ENCODE measurements at regions not wholly inside any gene's neighbourhood (a gene's known extent, or its start where the extent isn't known, plus 50 kb on each side); places are given as distances from the start of the nearest gene placed in this dataset.
A peak's percentile ranks its signal among the peaks of the same experiment; 100 is the strongest.
"Not testable (repeated sequence)": the region's sequence is repeated elsewhere in the genome, so short reads cannot be mapped to it uniquely, and the experiment has no call there.

DNA sequence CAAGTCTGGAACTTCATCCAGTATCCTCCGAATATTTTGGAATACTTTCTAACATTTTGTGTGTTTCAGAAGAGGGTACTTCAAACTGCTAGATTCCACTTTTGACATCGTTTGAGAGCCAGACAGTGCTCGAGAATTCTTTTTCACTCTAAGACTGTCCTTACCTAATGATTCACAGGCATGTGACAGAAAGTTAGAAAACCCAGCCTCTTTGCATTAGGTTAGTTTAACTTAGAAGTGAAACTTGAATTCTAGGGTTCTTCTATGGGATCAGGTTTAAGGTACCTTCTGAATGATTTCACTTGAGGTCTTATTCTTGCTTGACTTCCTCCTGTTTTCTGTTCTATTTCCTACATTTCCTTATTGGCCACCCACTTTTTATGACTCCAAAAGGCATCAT lies 431.8 kb downstream of the SLC6A15 start:
- DNase-seq, result no peak

DNA sequence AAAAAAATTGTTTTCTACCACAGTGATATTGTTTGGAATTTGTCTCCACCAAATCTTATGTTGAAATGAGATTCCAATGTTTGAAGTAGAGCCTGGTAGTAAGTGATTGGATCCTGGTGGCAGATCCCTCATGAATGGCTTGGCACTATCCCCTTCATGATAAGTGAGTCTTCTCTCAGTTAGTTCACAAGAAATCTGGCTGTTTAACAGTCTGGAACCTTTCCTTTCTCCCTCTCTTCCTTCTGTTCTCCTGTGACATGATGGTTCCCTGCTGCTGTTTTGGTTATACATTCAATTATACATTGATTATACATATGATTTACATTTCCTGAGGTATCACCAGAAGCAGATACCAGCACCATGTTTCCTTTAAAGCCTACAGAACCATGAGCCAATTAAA lies 442.2 kb downstream of the SLC6A15 start:
- DNase-seq, result no peak

DNA sequence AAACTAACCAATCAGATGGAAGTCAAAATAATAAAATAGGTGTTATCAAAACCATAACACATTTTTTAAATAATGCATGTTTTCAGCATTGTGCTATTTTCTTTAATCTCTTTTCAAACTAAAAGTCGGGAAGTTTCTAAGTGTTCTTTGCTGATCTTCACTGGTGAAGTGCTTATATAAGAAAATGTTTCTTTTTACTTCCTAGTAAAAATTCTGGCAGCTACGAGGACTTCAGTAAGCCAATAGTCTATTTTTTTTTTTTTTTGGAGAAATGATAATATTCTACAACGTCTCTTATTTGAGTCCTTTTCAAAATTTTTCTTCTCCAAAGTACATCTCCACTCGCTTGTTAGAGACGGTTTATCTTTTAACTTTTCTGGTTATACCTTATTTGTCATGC lies 448.0 kb downstream of the SLC6A15 start:
- no peak for DNase-seq

DNA sequence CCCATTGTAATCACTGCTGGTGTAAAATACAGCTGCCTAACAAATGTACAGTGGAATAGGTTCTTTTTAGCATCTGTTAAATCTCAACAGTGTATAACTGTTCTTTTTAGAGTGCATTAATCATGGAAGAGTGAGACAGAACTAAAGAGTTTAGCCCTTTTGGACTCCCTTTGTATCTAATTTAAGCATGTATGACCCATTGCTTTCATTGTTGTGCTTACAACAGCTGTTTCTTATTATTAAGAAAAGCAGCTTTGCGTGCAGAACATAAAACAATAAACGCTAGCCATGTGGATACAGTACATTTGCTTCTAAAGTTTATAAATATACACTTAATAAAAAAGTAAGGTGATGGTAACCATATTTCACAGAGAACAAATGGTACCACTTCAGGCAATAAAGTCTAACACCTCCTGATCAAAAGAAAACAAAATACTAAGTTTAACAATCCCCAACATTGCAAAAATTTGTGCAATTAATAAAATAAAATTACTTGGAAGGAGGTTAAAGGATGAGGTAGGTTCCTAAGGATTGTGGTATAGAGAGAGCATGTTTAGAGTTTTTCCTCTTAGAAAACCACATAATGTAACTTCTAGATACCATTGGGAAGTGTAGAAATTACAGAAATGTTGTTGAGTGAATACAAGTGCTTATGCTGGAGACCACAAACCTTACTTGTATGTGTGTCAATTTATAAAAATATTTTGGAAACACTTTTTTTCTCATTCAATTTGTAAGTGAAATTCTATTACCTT lies 448.7 kb downstream of the SLC6A15 start:
- no peak for DNase-seq

DNA sequence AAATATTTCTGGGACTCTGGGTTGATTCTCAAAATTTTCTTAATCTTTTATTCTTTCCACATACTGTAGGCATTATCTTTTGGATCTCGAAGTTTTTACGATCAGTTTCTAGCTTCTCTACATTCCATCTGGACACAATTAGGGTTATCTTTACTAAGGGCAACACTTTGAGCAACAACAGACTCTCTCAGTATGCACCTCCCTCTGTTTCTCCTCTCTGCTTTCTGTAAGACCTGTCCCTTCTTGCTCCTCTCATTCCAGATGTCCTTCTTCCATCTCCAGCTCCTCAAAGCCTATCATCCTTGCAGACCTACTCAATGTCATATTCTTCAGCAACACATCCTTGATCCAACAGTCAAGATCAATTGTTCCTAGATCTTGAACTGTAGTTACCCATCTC lies 457.0 kb downstream of the SLC6A15 start:
- DNase-seq, result no peak

DNA sequence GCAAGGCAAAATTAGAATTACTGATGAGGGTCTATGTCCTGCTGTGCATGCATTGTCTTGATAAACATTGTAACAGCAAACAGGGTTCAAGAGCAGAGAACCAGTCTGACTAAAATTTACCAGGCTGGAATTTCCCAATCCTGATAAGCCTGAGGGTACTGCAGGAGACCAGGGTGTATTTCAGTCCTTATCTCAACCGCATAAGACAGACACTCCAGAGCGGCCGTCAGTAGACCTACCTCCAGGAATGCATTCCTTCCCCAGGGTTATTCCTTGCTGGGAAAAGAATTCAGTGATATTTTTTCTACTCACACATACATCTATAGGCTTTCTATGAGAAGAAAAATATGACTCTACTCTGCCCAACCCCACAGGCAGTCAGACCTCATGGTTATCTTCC lies 466.1 kb downstream of the SLC6A15 start:
- DNase-seq, result not testable (repeated sequence)

DNA sequence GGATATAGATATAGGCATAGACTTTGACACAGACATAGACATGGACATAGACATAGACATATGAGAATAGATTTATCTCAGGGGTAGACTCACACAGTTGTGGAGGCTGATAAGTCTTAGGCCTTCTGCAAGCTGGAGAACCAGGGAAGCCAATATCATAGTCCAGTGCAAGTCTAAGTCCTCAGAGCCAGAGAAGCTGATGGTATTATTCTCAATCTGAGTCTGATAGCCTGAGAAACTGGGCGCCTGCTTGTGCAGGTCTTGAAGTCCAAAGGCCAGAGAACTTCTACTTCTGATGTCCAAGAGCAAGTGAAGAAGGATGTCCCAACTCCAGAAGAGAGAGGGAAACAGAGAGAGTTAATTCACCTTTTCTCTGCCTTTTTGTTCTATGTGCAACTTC lies 476.5 kb downstream of the SLC6A15 start:
- no peak for DNase-seq

DNA sequence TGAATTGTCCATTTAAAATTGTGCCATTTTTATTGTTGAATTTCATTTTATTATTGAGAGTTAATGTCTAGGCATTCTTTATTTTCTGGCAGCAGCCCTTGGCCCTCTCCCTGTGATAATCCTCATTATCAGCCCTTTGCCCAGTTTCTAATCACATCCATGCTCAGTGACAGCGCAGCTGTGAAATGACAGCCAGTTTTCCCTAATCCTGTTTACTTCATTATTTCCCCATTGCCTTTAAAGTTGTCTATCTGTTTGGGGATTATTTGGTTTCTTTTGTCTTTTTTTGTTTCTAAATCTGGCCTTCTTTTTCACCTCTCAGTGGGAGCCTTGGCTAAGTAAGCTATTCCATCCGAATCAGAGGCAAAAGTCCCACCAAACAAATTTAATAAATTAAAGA lies 476.9 kb downstream of the SLC6A15 start:
- DNase-seq, result no peak

DNA sequence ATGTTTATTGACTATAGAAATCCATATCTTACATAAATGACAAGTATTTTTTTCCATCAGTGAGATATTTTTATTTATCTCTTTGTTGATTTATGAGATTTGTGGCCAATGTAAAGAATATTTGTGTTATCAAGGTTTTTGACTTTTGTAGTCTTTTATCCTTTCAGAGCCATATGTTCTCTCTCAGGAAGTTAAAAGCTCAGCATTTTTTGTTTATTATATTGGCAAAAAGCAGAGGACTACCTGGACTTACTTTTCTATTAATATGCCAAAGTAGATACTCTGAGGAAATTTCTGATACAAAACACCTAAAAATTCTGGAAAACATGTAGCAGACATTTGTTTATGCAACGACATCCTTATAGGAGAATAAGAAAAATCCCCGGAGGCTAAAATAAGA lies 490.3 kb downstream of the SLC6A15 start:
- no peak for DNase-seq

DNA sequence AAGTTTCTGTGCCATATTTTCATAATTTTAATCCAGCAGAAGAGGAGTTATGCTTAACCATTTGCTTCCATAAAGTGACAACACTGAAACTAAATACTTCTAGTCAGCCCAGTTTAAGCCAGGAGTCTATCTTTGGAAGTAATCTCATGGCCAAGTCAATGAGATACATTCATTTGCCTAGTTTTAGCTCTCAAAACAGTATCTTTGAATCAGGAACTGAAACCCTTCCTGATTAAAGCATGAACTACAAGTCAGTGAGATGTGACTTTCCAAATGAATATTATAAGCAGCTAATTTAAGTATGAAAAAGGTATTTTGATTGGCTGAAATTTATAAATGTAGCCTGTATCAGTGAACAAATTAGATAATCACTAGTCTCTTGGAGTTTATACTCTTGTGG lies 491.5 kb downstream of the SLC6A15 start:
- no peak for DNase-seq

DNA sequence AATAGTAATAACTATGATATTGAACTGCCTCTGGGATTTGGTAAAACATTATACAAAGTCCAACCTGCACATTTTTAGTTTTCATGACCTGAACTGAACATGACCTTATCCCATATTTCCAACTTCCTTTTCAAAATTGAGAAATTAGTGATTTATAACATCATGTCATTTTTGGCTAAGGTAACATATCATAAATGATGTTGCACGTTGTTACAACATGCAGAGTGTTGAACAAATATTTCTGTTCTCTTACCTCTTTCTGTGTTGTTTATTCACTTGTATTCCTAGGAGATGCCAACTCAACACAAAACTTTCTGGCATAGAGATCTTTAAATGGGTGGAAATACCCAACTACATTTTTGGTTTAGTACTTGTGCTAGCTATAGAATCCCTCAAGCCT lies 496.0 kb downstream of the SLC6A15 start:
- no peak for DNase-seq

DNA sequence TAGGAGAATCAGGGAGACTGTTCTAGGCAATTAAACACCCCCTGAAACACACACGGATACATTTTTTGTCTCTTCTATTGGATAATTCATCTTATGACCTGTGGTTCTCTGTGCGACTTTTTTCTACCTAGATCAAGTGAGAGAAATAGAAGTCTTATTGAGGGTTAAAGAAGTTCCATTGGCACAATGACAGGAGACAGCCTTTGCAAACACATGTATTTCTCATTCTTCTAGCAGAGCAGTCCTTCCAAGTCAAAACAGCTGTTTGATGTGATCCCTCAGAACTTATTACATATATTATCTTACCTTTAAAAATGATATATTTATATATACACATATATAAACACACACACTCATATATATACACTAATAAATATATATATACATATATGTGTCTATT lies 496.7 kb downstream of the SLC6A15 start:
- no peak for DNase-seq

DNA sequence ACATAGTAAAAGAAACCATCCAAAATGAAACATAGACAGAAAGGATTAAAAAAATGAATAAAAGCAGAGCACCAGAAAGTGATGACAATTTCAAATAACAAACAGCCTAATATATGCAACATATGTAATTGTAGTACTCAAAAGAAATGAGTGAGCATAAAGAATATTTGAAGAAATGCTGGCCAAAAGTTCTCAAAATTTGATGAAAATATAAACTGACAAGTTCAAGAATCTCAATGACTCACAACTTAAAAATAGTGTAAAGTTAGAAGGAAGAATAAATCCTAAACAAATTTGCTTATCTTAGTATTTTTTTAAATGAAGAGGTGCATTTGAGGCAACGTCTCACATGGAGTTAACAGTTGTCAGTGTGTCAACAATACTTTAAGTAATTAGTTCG lies 498.9 kb downstream of the SLC6A15 start:
- no peak for DNase-seq

DNA sequence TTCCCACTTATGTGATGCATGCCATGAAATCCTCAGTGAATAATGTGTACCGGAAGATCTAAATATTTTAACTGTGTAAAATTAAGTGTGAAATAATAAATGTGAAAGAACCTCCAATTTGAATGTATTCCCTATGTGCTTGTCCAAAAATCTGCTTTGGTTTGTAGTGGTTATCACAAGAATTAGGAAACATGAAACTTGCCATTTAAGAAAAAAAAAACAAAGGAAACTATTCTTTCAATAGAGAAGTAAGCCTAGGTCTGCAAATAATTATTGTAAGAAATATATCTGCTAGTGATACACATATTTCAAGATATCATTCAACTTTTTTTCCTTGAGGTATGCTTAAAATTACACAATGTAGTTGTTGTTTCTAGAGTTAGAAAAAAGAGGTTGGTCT lies 500.4 kb downstream of the SLC6A15 start:
- DNase-seq, result no peak

DNA sequence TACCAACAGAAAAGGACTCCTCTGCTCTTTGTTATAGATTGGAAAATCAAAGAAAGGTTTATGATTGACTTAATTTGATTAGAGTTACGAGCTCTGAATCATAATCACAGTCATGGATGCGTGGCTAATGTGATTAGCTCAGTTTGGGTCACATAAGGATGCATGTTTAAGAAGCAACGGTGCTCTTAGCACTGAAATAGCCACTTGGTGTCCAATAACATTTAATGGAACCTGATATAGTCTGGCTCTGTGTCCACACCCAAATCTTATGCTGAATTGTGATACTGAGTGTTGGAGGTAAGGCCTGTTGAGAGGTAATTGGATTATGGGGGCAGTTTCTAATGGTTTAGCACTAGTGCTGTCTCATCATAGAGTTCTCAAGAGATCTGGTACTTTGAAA lies 501.6 kb downstream of the SLC6A15 start:
- no peak for DNase-seq

DNA sequence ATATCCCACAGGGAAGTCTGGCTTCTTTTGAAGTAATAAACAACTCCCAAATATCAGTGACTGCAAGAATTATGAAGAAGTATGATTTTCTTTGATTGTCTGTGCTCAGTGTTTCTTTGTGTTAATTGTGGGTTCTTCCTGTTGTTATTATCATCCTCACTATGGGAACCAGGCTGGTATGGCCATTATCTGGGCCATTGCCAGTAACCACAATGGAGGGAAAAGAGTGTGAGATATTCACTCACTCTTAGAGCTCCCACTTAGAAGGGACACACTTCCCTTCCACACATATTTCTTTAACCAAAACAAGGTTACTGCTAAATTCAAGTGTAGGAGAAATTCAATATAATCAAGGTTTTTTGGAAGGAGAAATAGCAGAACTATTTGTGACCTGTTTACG lies 503.7 kb downstream of the SLC6A15 start:
- no peak for DNase-seq

DNA sequence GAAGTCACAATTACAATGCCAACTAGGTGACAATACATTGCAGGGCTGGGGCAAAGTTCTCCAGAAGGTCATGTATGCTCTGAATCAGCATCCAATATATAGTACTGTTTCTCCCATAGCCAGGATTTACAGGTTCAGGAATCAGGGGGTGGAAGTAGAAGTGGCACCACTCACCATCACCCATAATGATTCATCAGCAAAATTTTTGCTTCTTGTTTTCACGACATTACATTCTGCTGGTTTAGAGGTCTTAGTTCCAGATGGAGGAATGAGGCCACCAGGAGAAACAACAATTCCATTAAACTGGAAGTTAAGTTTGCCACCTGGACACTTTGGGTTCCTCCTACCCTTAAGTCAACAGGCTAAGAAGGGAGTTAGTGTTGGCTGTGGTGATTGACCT lies 505.9 kb downstream of the SLC6A15 start:
- DNase-seq, result not testable (repeated sequence)

DNA sequence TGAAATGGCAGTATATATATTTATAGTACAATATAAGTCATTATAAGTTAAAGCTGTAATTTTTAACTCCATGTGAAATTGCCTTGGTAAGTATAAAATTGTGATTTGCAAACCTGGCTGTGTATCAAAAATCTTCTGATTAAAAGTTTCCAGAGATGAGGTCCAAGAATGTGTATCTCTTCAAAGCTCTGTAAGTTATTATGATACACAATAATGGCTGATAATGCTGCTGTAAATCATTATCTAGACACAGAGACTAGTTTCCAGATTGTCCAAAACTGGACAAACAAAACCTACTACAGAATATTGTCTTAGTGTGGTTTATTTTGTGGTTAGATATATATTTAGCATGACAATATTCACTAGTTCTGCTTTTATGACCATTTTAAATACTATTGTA lies 514.8 kb downstream of the SLC6A15 start:
- no peak for DNase-seq

DNA sequence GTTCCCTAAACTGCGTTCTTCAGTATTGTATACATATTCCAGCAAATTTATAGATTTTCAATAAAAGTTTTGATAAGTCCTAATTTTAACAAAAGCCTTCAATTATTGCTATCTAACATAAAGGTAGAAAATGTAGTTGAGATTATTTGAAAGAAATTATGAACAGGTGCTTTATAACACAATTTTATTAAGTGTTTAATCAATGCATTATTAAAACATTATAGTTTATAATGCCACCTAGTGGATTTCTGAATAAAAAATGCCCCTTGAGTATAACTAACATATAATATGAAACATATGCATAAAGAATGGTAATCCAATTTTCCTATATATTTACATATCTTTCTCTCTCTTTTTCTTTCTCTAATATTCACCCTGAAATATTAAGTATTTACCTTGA lies 515.3 kb downstream of the SLC6A15 start:
- DNase-seq, result peak; percentile 12

DNA sequence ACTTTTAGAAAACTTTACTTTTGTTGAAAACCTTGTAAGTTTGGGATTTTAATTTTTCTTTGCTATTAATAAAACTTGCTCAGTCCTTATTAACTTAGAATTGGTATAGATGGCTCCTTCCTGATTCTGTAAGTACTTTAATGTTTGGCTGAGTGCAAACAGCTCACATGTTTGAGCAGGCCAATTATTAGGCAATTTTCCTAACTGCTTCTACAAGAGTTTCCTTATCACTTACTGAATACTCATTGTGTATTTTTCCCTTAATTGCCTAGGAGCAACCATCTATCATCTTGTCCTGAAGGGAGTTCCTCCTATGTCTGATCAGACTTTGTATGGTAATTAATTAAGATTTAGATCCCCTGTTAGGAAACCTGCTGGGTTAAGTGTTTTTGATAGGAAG lies 521.4 kb downstream of the SLC6A15 start:
- not testable (repeated sequence) for DNase-seq

DNA sequence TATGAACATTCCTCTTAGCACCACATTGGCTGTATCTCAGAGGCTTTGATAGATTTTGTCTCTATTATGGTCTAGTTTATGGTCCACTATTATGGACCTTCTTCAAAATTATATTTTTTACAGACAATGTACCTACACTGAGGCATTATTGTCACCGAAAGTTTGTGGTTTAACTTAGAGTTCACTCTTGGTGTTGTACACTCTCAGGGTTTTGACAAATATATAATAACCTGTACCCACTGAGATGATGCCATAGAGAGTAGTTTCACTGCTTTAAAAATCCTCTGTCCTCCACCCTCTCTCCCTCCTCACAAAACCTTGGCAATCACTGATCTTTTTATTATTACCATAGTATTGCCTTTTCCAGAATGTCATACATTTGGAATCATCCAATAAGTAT lies 528.2 kb downstream of the SLC6A15 start:
- DNase-seq, result no peak

DNA sequence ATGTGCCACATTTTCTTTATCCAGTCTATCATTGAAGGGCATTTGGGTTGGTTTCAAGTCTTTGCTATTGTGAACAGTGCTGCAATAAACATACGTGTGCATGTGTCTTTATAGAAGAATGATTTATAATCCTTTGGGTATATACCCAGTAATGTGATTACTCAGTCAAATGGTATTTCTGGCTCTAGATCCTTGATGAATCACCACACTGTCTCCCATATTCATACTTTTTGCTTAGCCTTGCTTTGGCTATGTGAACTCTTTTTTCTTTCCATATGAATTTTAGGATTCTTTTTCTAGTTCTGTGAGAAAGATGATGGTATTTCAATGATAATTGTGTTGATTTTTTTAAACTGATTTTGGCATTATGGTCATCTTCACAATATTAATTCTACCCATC lies 530.1 kb downstream of the SLC6A15 start:
- DNase-seq, result not testable (repeated sequence)

DNA sequence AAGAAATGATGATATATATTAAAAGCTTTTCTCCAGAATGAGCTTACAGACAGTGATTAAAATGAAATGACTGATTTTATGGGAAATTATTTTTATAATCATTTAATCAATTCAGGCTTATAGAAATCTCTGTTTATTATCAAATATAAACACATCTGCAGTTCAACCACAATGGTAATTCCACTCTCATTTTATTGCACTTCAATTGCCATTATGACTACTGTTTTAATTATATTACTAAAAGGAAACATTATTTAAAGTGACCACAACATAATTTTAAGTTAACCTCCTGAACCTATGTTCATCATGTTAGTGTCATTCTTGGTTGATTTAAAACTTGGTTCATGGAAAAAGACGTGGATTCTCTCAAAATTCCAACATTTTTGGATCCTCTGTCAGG lies 536.3 kb downstream of the SLC6A15 start:
- no peak for DNase-seq

DNA sequence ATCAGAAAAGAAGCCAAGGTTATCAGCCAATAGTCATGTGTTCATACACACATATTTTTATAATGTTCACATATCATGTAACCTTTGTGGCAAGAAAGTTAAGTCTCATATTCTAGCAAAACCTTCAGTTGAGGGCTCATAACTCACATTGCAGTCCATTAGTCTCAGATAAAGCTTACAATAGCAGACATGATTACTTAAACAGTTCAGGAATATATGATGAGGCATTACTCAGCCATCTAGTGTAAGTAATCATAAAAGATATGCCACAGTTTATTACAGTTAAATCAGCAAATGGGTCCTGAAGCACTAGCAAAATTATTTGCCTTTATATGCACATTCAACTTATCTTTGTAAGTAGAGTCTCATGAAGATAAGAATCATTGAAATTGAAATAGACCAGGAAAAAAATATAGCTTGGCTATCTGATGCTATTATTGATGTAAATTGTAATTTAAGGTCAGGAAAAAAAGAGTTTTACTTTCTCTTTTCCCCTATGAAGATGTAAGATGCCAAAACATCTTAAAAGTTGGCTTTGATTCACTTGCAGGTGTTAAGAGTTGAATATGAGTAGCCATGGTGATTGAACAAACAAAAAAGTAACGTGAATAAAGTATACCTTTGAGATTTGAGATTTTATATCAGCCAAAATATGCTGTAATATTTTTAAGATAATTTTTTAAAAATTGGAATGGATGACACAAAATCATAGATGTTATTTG lies 537.0 kb downstream of the SLC6A15 start:
- DNase-seq, result no peak

DNA sequence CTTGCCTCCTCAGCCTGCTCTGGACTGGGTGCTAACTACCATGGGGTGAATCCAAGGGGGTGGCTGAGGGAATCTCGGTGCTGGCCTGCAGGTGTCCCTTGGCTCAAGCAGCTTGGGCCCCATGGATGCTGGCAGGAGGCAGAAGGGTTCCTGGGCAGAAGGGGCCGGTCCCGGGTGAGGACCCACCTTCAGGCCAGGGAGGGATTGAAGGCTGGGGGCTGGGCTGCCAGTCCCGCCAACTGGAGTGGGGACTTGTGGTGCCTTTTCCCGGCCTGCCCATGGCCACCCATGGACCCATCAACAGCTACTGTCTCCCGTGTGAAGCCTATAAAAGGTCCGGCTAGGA lies 550.1 kb downstream of the SLC6A15 start:
- DNase-seq, result no peak

Data from NCI-H1105 (cell line).